Keratinocyte (primary cell): ENCODE measurements at regions not wholly inside any gene's neighbourhood (a gene's known extent, or its start where the extent isn't known, plus 50 kb on each side); places are given as distances from the start of the nearest gene placed in this dataset.

Experiments
- CTCF ChIP-seq, 3 experiments: IDR thresholded peaks in 1 of 3; conservative IDR thresholded peaks in 1 of 3; optimal IDR thresholded peaks in 1 of 3; 2 replicates in 2 of 3; 3 replicates in 1 of 3; pipeline versions ENCODE3 to v1.5.1; 2011; ENCODE audit warnings: low read length in 3 of 3, mild to moderate bottlenecking in 3 of 3, moderate library complexity in 2 of 3, control low read depth in 1 of 3, inconsistent platforms in 1 of 3; ENCODE audit not compliant: insufficient read depth in 2 of 3; ENCODE audit errors: extremely low read depth in 1 of 3
- EZH2 ChIP-seq: IDR thresholded peaks from one replicate; pipeline ENCODE4 v1.6.1; 2012; ENCODE audit warnings: inconsistent platforms, mild to moderate bottlenecking, low read length, moderate library complexity

- TF ChIP-seq CTCF (optimal IDR thresholded peaks at IDR 0.05 in 1 of 3, IDR thresholded peaks at IDR 0.05 in 1 of 3, conservative IDR thresholded peaks at IDR 0.05 in 1 of 3; ENCODE audit: extremely low read depth in 1 of 3, insufficient read depth in 2 of 3, low read length in 3 of 3) (no peak), EZH2 (no peak)
These were observed 169.7 kb upstream of the CDH9 start for GRCh38 chr5:27208051-27208450.
